GM12878 (cell line): ENCODE measurements at regions not wholly inside any gene's neighbourhood (a gene's known extent, or its start where the extent isn't known, plus 50 kb on each side); places are given as distances from the start of the nearest gene placed in this dataset.

Experiments used
- TF ChIP-seq, protein P1 (sequence below): fragments of 450-650 bp; IDR thresholded peaks from 2 replicates; pipeline ENCODE4 v1.6.1; 2016; ENCODE audit warnings: mild to moderate bottlenecking
- TF ChIP-seq, protein P2 (sequence below): IDR thresholded peaks from 2 replicates; pipeline ENCODE4 v1.6.1; 2011; ENCODE audit warnings: low read depth, mild to moderate bottlenecking, low read length, moderate library complexity, borderline replicate concordance; ENCODE audit errors: extremely low read depth

DNA sequence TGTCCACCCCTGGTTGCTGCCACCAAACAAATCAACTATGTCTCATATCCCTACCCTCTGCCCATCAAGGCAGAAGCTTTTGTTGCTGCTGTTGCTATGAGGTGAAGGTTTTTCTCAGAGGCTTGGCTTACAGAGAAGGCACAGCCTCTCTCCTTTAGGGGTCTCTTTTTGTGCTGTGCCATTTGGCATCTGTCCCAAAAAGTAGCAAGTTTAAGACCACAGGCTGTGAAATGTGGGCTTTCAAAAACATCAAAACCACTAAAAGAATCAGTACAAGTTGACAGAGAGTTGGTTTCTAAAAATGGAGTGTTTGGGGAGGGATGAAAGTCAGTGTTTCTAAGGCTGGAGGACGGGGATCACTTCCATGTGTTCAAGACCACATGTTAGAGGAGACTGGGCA is 634.9 kb downstream of the BCOR start:
- TF ChIP-seq, protein P1, sequence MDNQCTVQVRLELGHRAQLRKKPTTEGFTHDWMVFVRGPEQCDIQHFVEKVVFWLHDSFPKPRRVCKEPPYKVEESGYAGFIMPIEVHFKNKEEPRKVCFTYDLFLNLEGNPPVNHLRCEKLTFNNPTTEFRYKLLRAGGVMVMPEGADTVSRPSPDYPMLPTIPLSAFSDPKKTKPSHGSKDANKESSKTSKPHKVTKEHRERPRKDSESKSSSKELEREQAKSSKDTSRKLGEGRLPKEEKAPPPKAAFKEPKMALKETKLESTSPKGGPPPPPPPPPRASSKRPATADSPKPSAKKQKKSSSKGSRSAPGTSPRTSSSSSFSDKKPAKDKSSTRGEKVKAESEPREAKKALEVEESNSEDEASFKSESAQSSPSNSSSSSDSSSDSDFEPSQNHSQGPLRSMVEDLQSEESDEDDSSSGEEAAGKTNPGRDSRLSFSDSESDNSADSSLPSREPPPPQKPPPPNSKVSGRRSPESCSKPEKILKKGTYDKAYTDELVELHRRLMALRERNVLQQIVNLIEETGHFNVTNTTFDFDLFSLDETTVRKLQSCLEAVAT: no peak
- TF ChIP-seq, protein P2, sequence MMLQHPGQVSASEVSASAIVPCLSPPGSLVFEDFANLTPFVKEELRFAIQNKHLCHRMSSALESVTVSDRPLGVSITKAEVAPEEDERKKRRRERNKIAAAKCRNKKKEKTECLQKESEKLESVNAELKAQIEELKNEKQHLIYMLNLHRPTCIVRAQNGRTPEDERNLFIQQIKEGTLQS: no peak
